Erythroblast (primary cell): ENCODE measurements at regions not wholly inside any gene's neighbourhood (a gene's known extent, or its start where the extent isn't known, plus 50 kb on each side); places are given as distances from the start of the nearest gene placed in this dataset.

Experiments used
- GATA1 ChIP-seq: IDR thresholded peaks from 2 replicates; pipeline ENCODE4 v1.6.1; 2011; ENCODE audit warnings: low read depth, mild to moderate bottlenecking, control low read depth, low read length, moderate library complexity
- POLR2A ChIP-seq: IDR thresholded peaks from 2 replicates; pipeline ENCODE4 v1.6.1; 2011; ENCODE audit warnings: mild to moderate bottlenecking, low read length

DNA sequence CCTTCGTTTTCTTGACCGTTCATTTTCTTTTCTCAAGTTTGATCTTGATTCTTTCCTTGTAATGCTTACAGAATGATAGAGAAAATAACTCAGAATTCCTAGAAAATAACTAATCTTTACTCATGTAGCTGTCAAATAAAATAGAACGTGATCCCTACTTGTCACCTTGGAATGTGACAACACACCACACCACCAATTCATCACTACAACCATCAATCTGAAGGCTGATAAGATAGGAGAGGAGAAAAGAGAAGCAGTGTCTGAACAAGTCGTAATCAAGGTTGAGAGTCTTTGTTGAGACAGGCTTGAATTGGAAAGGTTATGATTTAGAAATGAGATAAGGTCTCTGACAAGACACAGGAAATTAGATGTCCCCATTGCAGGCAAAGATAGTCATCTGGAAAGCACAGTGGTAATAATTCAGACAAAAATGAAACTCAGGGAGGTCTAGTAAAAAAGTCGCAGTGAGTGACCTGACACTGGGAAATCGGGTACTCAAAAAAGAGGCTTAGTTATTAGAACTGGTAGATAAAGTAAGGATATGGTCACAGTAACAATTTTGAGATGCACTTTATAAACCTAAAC is 456.2 kb downstream of the FAT4 start:
- TF ChIP-seq POLR2A (no peak), GATA1 (no peak)
